Retinal pigment epithelial cell (primary cell): ENCODE measurements at regions not wholly inside any gene's neighbourhood (a gene's known extent, or its start where the extent isn't known, plus 50 kb on each side); places are given as distances from the start of the nearest gene placed in this dataset.

ENCODE experiments used
- DNase-seq: peaks from one replicate; pipeline ENCODE4 v3.0.0-alpha.2; 2010; ENCODE audit warnings: low read depth
- H3K4me3 ChIP-seq: 2 replicates; pipeline ENCODE4 v1.5.1; 2011; ENCODE audit warnings: mild to moderate bottlenecking, low read length, control low read depth, moderate library complexity
- CTCF ChIP-seq: conservative IDR thresholded peaks from 2 replicates; pipeline ENCODE4 v1.5.1; 2011; ENCODE audit warnings: low read depth, low read length, control low read depth, inconsistent platforms

- TF ChIP-seq CTCF: no peak
- H3K4me3 ChIP-seq: no peak overlapping the region
- no peak for DNase-seq
Measured at GRCh38 chr12:116502141-116502725, 56.9 kb upstream of the MAP1LC3B2 start.

- no peak overlapping the region for H3K4me3 ChIP-seq
- DNase-seq: no peak
- no peak for TF ChIP-seq CTCF
Measured at GRCh38 chr12:116502989-116503496, 56.1 kb upstream of the MAP1LC3B2 start.

GRCh38 chr12:116504438-116504837 lies 54.7 kb upstream of the MAP1LC3B2 start:
- TF ChIP-seq CTCF: no peak
- DNase-seq: no peak

GRCh38 chr12:116506697-116507064 lies 52.5 kb upstream of the MAP1LC3B2 start:
- TF ChIP-seq CTCF: no peak

More at GRCh38 chr12:116504438-116504837, 54.7 kb upstream of the MAP1LC3B2 start:
- H3K4me3 ChIP-seq: no peak overlapping the region

DNA sequence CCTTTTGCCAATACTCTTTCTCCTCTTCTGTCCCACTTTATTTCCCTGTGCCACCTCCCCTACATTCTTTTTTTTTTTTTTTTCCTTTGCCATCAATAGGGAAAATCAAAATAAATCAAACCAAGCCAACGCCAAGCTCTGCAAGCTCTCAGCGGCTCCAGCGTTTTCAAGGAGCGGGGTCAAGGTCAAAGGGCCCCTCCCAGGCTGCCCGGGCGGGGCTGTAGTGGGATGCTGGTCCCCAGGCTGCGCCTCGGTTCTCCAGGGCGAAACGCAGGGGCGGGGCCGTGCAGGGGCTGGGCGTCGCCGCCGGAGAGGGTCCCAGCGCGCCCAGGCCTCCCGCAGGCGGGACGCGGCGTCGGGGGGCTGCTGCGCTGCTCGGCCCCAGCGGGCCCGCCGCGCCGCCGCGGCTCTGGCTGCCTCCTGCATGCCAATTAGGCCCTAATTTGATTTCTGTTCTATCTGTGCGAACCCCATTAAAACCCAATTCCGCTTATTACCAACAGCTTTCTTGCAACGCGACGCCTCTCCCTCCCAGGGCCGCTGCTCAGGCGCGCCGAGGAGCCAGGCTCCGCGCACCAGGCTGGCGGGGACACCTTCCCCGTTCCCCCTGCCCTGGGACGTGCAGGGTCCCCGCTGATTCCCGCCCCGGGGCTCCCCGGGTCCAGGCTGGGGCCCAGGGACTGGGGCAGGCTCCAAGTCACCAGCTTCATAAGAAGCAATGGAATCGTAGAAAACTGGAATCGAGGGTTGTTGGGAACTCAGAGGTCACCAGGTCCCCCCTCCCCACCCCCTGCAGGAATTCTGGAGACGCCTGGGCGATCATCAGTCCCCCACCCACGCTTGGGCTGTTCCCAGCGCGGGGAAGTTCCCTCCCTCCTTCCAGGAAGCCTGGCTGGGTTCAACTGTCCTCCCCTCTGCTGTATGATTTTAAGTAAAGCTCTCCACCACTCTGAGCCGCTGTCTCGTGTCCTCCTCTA lies 50.7 kb upstream of the MAP1LC3B2 start:
- H3K4me3 ChIP-seq: peak overlapping the region; percentile 45
- TF ChIP-seq CTCF: no peak
- no peak for DNase-seq

More at GRCh38 chr12:116506697-116507064, 52.5 kb upstream of the MAP1LC3B2 start:
- DNase-seq: no peak
- H3K4me3 ChIP-seq: no peak overlapping the region
